Panc1 (cell line): ENCODE measurements at regions not wholly inside any gene's neighbourhood (a gene's known extent, or its start where the extent isn't known, plus 50 kb on each side); places are given as distances from the start of the nearest gene placed in this dataset.

Source experiments
- ATAC-seq: fragments of 200-7000 bp; cut with Tn5 transposase; 2 replicates; pipeline ENCODE4 v1.9.1; 2020; ENCODE audit warnings: mild to moderate bottlenecking, moderate library complexity
- BruUV-seq: library from RNA; stranded (reverse); fragments of 400-500 nt; replicated peaks from 2 replicates; lab custom pipeline; 2021; lab: Mats Ljungman, UMichigan
- CTCF ChIA-PET: fragments of 300-600 bp; sonication (Branson Sonifier 250); formaldehyde crosslinking; loops from one replicate; lab custom pipeline; 2022; ENCODE audit warnings: antibody characterized with exemption; lab: Charles Lee
- POLR2A ChIA-PET: fragments of 300-600 bp; sonication (Branson Sonifier 250); formaldehyde crosslinking; loops from one replicate; lab custom pipeline; 2022; ENCODE audit warnings: antibody characterized with exemption; lab: Charles Lee
- DNase-seq: peaks from one replicate; pipeline ENCODE4 v3.0.0-alpha.2; 2010; ENCODE audit warnings: low read depth, low spot score
- H3K27ac ChIP-seq: 2 replicates; pipeline ENCODE4 v1.5.1; 2011; ENCODE audit warnings: mild to moderate bottlenecking, low read length, inconsistent platforms
- H3K27me3 ChIP-seq: fragments of 200-500 bp; sonication (Bioruptor generic); 2 replicates; pipeline ENCODE4 v1.6.0; 2014; ENCODE audit warnings: low read length, inconsistent platforms; ENCODE audit not compliant: control insufficient read depth, insufficient read depth
- H3K36me3 ChIP-seq: fragments of 200-500 bp; sonication (Bioruptor generic); 2 replicates; pipeline ENCODE4 v1.5.1; 2014; ENCODE audit warnings: inconsistent platforms, mild to moderate bottlenecking, low read length, moderate library complexity; ENCODE audit not compliant: control insufficient read depth, insufficient read depth
- H3K4me1 ChIP-seq: 2 replicates; pipeline ENCODE4 v1.5.1; 2011; ENCODE audit warnings: inconsistent platforms, mild to moderate bottlenecking, low read length, moderate library complexity; ENCODE audit not compliant: control insufficient read depth, insufficient read depth
- H3K4me3 ChIP-seq, 2 experiments: 2 replicates each; pipeline ENCODE4 v1.5.1; 2011 to 2012; ENCODE audit warnings: low read depth in 2 of 2, low read length in 2 of 2, mild to moderate bottlenecking in 2 of 2, inconsistent platforms in 1 of 2, moderate library complexity in 1 of 2
- H3K9me3 ChIP-seq: fragments of 200-500 bp; sonication (Bioruptor generic); 2 replicates; pipeline ENCODE4 v1.5.1; 2014; ENCODE audit warnings: low read depth, mild to moderate bottlenecking, inconsistent platforms, low read length, moderate library complexity; ENCODE audit not compliant: control insufficient read depth, insufficient read depth
- POLR2AphosphoS5 ChIP-seq: IDR thresholded peaks from 2 replicates; pipeline ENCODE4 v1.6.1; 2012; ENCODE audit warnings: mild to moderate bottlenecking, low read depth, low read length, moderate library complexity
- SIN3A ChIP-seq: IDR thresholded peaks from 2 replicates; pipeline ENCODE4 v1.6.1; 2012; ENCODE audit warnings: low read depth, mild to moderate bottlenecking, low read length, moderate library complexity, borderline replicate concordance; ENCODE audit not compliant: insufficient read depth
- TCF7L2 ChIP-seq: IDR thresholded peaks from 2 replicates; pipeline ENCODE4 v1.6.1; 2011; ENCODE audit warnings: mild to moderate bottlenecking, low read depth, low read length, inconsistent platforms
- in situ Hi-C: cut with HindIII; loops from 2 replicates; pipeline ENCODE4 v1.10.0; 2016; ENCODE audit warnings: low sequenced_read_pairs, low pct_unique_long_range_greater_than_20kb
- intact Hi-C: fragments of 100-400 bp; cut with micrococcal nuclease; formaldehyde crosslinking; loops from one replicate; pipeline ENCODE4 v1.10.0; 2022; ENCODE audit not compliant: unreplicated experiment
- TF ChIP-seq, protein P1 (sequence below): fragments of 450-650 bp; IDR thresholded peaks from 2 replicates; pipeline ENCODE4 v1.5.1; 2017; ENCODE audit warnings: mild to moderate bottlenecking
- TF ChIP-seq, protein P2 (sequence below), 2 experiments: IDR thresholded peaks; 2 replicates each; pipeline ENCODE4 v1.6.1; 2011 to 2012; ENCODE audit warnings: low read depth in 2 of 2, control low read depth in 1 of 2, low read length in 1 of 2, mild to moderate bottlenecking in 1 of 2, moderate library complexity in 1 of 2; ENCODE audit not compliant: insufficient read depth in 1 of 2

DNA sequence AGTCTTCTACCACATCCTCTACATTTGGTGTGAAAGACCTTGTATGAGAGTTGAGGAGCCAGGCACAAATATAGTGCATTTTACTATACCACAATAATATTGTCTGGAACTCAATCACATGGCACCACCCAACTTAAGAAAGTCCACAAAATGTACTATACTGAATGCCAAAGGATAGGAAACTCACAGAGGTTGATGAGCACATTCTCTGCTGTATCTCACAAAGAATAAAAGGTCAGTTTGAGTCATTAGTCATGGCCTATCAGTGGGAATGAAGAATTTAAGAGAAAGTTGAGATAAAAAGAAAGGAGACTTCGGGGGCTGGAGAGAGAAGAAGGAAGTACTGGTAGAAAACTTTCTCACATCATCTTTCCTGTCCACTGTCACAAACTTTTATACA, 134.3 kb downstream of the RDH14 start:
- no TSS peak for BruUV-seq
- intact Hi-C loops (no loop called here), in situ Hi-C loops (no loop called here)
- no peaks in the 10 kb centered on the region for H3K36me3 ChIP-seq
- ChIA-PET POLR2A (no interaction called here), CTCF (no interaction called here)
- H3K9me3 ChIP-seq: no peaks in the 10 kb centered on the region
- TF ChIP-seq, protein P1, sequence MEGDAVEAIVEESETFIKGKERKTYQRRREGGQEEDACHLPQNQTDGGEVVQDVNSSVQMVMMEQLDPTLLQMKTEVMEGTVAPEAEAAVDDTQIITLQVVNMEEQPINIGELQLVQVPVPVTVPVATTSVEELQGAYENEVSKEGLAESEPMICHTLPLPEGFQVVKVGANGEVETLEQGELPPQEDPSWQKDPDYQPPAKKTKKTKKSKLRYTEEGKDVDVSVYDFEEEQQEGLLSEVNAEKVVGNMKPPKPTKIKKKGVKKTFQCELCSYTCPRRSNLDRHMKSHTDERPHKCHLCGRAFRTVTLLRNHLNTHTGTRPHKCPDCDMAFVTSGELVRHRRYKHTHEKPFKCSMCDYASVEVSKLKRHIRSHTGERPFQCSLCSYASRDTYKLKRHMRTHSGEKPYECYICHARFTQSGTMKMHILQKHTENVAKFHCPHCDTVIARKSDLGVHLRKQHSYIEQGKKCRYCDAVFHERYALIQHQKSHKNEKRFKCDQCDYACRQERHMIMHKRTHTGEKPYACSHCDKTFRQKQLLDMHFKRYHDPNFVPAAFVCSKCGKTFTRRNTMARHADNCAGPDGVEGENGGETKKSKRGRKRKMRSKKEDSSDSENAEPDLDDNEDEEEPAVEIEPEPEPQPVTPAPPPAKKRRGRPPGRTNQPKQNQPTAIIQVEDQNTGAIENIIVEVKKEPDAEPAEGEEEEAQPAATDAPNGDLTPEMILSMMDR: no peak
- no peak for TF ChIP-seq POLR2AphosphoS5
- TF ChIP-seq, protein P2, sequence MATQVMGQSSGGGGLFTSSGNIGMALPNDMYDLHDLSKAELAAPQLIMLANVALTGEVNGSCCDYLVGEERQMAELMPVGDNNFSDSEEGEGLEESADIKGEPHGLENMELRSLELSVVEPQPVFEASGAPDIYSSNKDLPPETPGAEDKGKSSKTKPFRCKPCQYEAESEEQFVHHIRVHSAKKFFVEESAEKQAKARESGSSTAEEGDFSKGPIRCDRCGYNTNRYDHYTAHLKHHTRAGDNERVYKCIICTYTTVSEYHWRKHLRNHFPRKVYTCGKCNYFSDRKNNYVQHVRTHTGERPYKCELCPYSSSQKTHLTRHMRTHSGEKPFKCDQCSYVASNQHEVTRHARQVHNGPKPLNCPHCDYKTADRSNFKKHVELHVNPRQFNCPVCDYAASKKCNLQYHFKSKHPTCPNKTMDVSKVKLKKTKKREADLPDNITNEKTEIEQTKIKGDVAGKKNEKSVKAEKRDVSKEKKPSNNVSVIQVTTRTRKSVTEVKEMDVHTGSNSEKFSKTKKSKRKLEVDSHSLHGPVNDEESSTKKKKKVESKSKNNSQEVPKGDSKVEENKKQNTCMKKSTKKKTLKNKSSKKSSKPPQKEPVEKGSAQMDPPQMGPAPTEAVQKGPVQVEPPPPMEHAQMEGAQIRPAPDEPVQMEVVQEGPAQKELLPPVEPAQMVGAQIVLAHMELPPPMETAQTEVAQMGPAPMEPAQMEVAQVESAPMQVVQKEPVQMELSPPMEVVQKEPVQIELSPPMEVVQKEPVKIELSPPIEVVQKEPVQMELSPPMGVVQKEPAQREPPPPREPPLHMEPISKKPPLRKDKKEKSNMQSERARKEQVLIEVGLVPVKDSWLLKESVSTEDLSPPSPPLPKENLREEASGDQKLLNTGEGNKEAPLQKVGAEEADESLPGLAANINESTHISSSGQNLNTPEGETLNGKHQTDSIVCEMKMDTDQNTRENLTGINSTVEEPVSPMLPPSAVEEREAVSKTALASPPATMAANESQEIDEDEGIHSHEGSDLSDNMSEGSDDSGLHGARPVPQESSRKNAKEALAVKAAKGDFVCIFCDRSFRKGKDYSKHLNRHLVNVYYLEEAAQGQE (IDR thresholded peaks at IDR 0.05; ENCODE audit: insufficient read depth in 1 of 2, low read depth in 2 of 2, low read length in 1 of 2): no peak
- TF ChIP-seq SIN3A: no peak
- no peak for TF ChIP-seq TCF7L2
- no peak for ATAC-seq
- H3K27ac ChIP-seq: no peak overlapping the region
- H3K4me3 ChIP-seq: no peak overlapping the region
- no peak for DNase-seq
- H3K27me3 ChIP-seq: no peaks in the 10 kb centered on the region
- no peaks in the 10 kb centered on the region for H3K4me1 ChIP-seq

DNA sequence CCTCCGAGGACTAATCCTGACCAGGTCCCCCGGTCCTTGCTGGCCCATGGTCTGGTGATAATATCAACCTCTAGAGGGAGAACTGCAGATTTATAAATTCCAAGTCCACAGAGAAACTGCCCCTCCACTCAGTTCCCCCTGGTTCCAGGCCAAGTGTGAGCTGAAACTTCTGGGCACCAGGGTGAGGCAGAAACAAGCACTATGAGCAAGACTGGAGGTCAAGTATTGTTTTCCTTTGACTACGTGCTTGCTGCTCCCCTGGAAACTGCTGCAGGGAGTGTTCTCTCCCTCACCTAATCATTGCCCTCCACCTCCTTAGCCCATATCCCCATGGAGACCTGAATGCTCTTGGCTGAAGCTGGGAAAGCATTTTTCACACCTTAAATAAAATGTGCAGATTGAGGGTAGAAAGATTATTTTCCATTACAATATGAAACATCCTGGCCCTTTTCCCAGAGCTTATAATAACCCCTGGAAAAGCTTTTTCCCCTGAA, 135.2 kb downstream of the RDH14 start:
- H3K4me3 ChIP-seq: no peak overlapping the region
- DNase-seq (no peak), ATAC-seq (no peak)
- no peaks in the 10 kb centered on the region for H3K36me3 ChIP-seq
- no peaks in the 10 kb centered on the region for H3K27me3 ChIP-seq
- CTCF ChIA-PET: no interaction called here
- H3K9me3 ChIP-seq: no peaks in the 10 kb centered on the region
- no TSS peak for BruUV-seq
- H3K27ac ChIP-seq: no peak overlapping the region
- TF ChIP-seq TCF7L2 (no peak), POLR2AphosphoS5 (no peak), SIN3A (no peak)
- TF ChIP-seq, protein P2 (IDR thresholded peaks at IDR 0.05; ENCODE audit: insufficient read depth in 1 of 2, low read depth in 2 of 2, low read length in 1 of 2): no peak
- TF ChIP-seq, protein P1: no peak
- intact Hi-C loops: no loop called here
- in situ Hi-C loops: no loop called here
- no peaks in the 10 kb centered on the region for H3K4me1 ChIP-seq
- POLR2A ChIA-PET: no interaction called here
